B cell (primary cell): ENCODE measurements at regions not wholly inside any gene's neighbourhood (a gene's known extent, or its start where the extent isn't known, plus 50 kb on each side); places are given as distances from the start of the nearest gene placed in this dataset.

Experiments used
- CTCF ChIP-seq: fragments of 200-600 bp; IDR thresholded peaks from one replicate; pipeline ENCODE4 v1.8.0; 2022; ENCODE audit warnings: antibody characterized with exemption, mild to moderate bottlenecking
- EZH2 ChIP-seq: IDR thresholded peaks from 2 replicates; pipeline ENCODE4 v1.6.1; 2012; ENCODE audit warnings: borderline replicate concordance, low read depth, mild to moderate bottlenecking, moderate library complexity, low read length; ENCODE audit not compliant: insufficient read depth, poor library complexity, severe bottlenecking

GRCh38 chr6:11357285-11357684, 124.8 kb upstream of the NEDD9 start:
- TF ChIP-seq CTCF: no peak
- no peak for TF ChIP-seq EZH2
